Endodermal cell (in vitro differentiated cells): ENCODE measurements at regions not wholly inside any gene's neighbourhood (a gene's known extent, or its start where the extent isn't known, plus 50 kb on each side); places are given as distances from the start of the nearest gene placed in this dataset.
"Not testable (repeated sequence)": the region's sequence is repeated elsewhere in the genome, so short reads cannot be mapped to it uniquely, and the experiment has no call there.

ENCODE experiments used
- DNase-seq: peaks from one replicate; pipeline ENCODE4 v3.0.0-alpha.2; 2017
- H3K27ac ChIP-seq: 2 replicates; pipeline ENCODE4 v1.5.1; 2013; ENCODE audit warnings: mild to moderate bottlenecking, low read depth, low read length, moderate library complexity
- H3K27me3 ChIP-seq: 2 replicates; pipeline ENCODE4 v1.6.1; 2013; ENCODE audit warnings: mild to moderate bottlenecking, low read length, moderate library complexity; ENCODE audit not compliant: insufficient read depth, control insufficient read depth, poor library complexity, severe bottlenecking
- H3K36me3 ChIP-seq: 2 replicates; pipeline ENCODE4 v1.7.0; 2013; ENCODE audit warnings: mild to moderate bottlenecking, low read length, moderate library complexity; ENCODE audit not compliant: control insufficient read depth, insufficient read depth
- H3K4me1 ChIP-seq: one replicate; pipeline ENCODE4 v1.7.0; 2013; ENCODE audit warnings: low read length; ENCODE audit not compliant: control insufficient read depth, insufficient read depth
- H3K4me3 ChIP-seq: 2 replicates; pipeline ENCODE4 v1.5.1; 2013; ENCODE audit warnings: mild to moderate bottlenecking, low read length, moderate library complexity
- H3K9ac ChIP-seq: 2 replicates; pipeline ENCODE4 v1.6.1; 2013; ENCODE audit warnings: mild to moderate bottlenecking, low read length, moderate library complexity; ENCODE audit not compliant: poor library complexity, severe bottlenecking; ENCODE audit errors: extremely low read depth
- H3K9me3 ChIP-seq: 2 replicates; pipeline ENCODE4 v1.6.1; 2013; ENCODE audit warnings: mild to moderate bottlenecking, low read length, moderate library complexity; ENCODE audit not compliant: control insufficient read depth
- H3K27ac Mint-ChIP-seq: 2 replicates; pipeline ENCODE4 v1.8.0; 2020; ENCODE audit warnings: mixed read lengths
- H3K27me3 Mint-ChIP-seq: 2 replicates; pipeline ENCODE4 v1.8.0; 2021; ENCODE audit warnings: mild to moderate bottlenecking, mixed read lengths; ENCODE audit not compliant: insufficient read depth
- H3K36me3 Mint-ChIP-seq: 2 replicates; pipeline ENCODE4 v1.8.0; 2020; ENCODE audit warnings: low read depth, mixed read lengths
- H3K4me1 Mint-ChIP-seq: 2 replicates; pipeline ENCODE4 v1.8.0; 2020; ENCODE audit warnings: mixed read lengths
- H3K4me3 Mint-ChIP-seq: 2 replicates; pipeline ENCODE4 v1.8.0; 2020; ENCODE audit warnings: mild to moderate bottlenecking, moderate library complexity, mixed read lengths
- H3K9me3 Mint-ChIP-seq: 2 replicates; pipeline ENCODE4 v1.8.0; 2020; ENCODE audit warnings: mild to moderate bottlenecking, mixed read lengths
- WGBS, 2 experiments: methylation state at CpG; one replicate each; pipeline versions ENCODE4 v1.1.5 to v1.1.7; 2013; ENCODE audit warnings: missing lambda C conversion rate in 2 of 2, mixed read lengths in 1 of 2; ENCODE audit not compliant: insufficient coverage in 1 of 2, insufficient read length in 1 of 2; 5-methylcytosine and 5-hydroxymethylcytosine counted together
- TF ChIP-seq, protein P1 (sequence below): fragments of 200-600 bp; sonication (generic); conservative IDR thresholded peaks from 2 replicates; pipeline ENCODE4 v1.5.0; 2021; ENCODE audit warnings: antibody characterized with exemption, mild to moderate bottlenecking

DNA sequence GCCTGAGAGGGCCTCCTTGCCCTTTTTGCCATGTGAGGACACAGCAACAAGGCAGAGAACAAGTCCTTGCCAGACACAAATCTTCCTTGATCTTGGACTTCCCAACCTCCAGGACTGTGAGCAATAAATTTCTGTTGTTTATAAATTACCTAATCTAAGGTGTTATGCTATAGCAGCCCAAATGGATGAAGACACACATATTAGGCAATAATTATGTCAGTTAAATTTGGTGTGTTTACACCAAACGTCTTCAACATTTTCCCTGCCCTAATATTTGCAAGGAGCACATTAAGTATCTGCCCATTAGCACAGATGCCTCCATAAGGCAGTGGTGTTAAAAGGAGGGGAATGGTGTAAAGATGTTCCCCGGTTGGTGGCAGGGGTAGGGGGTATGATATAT lies 94.8 kb downstream of the ETS2 start:
- Histone ChIP-seq H3K4me3 (no peak overlapping the region), H3K9me3 (peaks cover 5% of the 10 kb centered on the region), H3K27ac (no peak overlapping the region), H3K4me1 (no peaks in the 10 kb centered on the region), H3K27me3 (no peaks in the 10 kb centered on the region), H3K9ac (no peak overlapping the region), H3K36me3 (no peaks in the 10 kb centered on the region)
- Mint-ChIP-seq H3K9me3 (no peaks in the 10 kb centered on the region), H3K36me3 (no peaks in the 10 kb centered on the region), H3K4me3 (no peak overlapping the region), H3K27ac (no peak overlapping the region), H3K27me3 (no peaks in the 10 kb centered on the region), H3K4me1 (peaks cover 8% of the 10 kb centered on the region)
- WGBS, 2 experiments, result 83 to 100% methylated on average over 1 of the region's 2 CpGs
- TF ChIP-seq, protein P1, sequence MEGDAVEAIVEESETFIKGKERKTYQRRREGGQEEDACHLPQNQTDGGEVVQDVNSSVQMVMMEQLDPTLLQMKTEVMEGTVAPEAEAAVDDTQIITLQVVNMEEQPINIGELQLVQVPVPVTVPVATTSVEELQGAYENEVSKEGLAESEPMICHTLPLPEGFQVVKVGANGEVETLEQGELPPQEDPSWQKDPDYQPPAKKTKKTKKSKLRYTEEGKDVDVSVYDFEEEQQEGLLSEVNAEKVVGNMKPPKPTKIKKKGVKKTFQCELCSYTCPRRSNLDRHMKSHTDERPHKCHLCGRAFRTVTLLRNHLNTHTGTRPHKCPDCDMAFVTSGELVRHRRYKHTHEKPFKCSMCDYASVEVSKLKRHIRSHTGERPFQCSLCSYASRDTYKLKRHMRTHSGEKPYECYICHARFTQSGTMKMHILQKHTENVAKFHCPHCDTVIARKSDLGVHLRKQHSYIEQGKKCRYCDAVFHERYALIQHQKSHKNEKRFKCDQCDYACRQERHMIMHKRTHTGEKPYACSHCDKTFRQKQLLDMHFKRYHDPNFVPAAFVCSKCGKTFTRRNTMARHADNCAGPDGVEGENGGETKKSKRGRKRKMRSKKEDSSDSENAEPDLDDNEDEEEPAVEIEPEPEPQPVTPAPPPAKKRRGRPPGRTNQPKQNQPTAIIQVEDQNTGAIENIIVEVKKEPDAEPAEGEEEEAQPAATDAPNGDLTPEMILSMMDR, result no peak
- no peak for DNase-seq

- H3K27ac ChIP-seq, H3K36me3 Mint-ChIP-seq, H3K9me3 ChIP-seq, H3K27me3 Mint-ChIP-seq, H3K9me3 Mint-ChIP-seq, H3K4me3 Mint-ChIP-seq, H3K4me1 ChIP-seq, H3K4me3 ChIP-seq, H3K27me3 ChIP-seq, H3K27ac Mint-ChIP-seq, DNase-seq, H3K36me3 ChIP-seq, H3K9ac ChIP-seq: not testable (repeated sequence)
- peaks cover 10% of the 10 kb centered on the region for H3K4me1 Mint-ChIP-seq
- 91 to 95% methylated on average over 3 to 6 of the region's 6 CpGs for WGBS, 2 experiments
These were observed 94.3 kb downstream of the ETS2 start for GRCh38 chr21:38899985-38900384.

- no peaks in the 10 kb centered on the region for H3K36me3 ChIP-seq
- Mint-ChIP-seq H3K4me1 (peaks cover 13% of the 10 kb centered on the region), H3K27ac (no peak overlapping the region), H3K27me3 (no peaks in the 10 kb centered on the region), H3K9me3 (no peaks in the 10 kb centered on the region), H3K36me3 (no peaks in the 10 kb centered on the region), H3K4me3 (no peak overlapping the region)
- peaks cover 5% of the 10 kb centered on the region for H3K9me3 ChIP-seq
- no peak for DNase-seq
- no peak overlapping the region for H3K4me3 ChIP-seq
- TF ChIP-seq, protein P1, result no peak
- H3K4me1 ChIP-seq, result peaks cover 3% of the 10 kb centered on the region
- H3K27me3 ChIP-seq, result no peaks in the 10 kb centered on the region
- H3K9ac ChIP-seq, result no peak overlapping the region
- no peak overlapping the region for H3K27ac ChIP-seq
- 100% methylated on average over 2 of the region's 3 CpGs; no CpG with 5 or more reads in 1 of the 2 experiments for WGBS, 2 experiments
These were observed 93.7 kb downstream of the ETS2 start for GRCh38 chr21:38899277-38899947.
